Activated CD8-positive, alpha-beta T cell treated with anti-CD3 and anti-CD28 coated beads for 36 hours (primary cell): ENCODE measurements at regions not wholly inside any gene's neighbourhood (a gene's known extent, or its start where the extent isn't known, plus 50 kb on each side); places are given as distances from the start of the nearest gene placed in this dataset.

Experiments
- ATAC-seq: fragments of 200-7000 bp; cut with Tn5 transposase; one replicate; pipeline ENCODE4 v1.10.0; 2021; ENCODE audit warnings: mild to moderate bottlenecking, moderate library complexity
- CTCF ChIA-PET: fragments of 350-600 bp; sonication (Branson Sonifier 250); formaldehyde crosslinking; loops from one replicate; lab custom pipeline; 2021; ENCODE audit warnings: antibody characterized with exemption; lab: Charles Lee
- POLR2A ChIA-PET: fragments of 350-600 bp; sonication (Branson Sonifier 250); formaldehyde crosslinking; loops from one replicate; lab custom pipeline; 2021; ENCODE audit warnings: antibody characterized with exemption; lab: Charles Lee
- DNase-seq: peaks from one replicate; pipeline ENCODE4 v3.0.0-alpha.2; 2020
- H3K27ac Mint-ChIP-seq: one replicate; pipeline ENCODE4 v1.8.0; 2021; ENCODE audit warnings: mild to moderate bottlenecking, mixed read lengths
- H3K27me3 Mint-ChIP-seq: one replicate; pipeline ENCODE4 v1.8.0; 2021; ENCODE audit warnings: mixed read lengths
- H3K36me3 Mint-ChIP-seq: one replicate; pipeline ENCODE4 v1.8.0; 2021; ENCODE audit warnings: low read depth, mixed read lengths
- H3K4me1 Mint-ChIP-seq: one replicate; pipeline ENCODE4 v1.8.0; 2021; ENCODE audit warnings: low read depth, mixed read lengths
- H3K4me3 Mint-ChIP-seq: one replicate; pipeline ENCODE4 v1.8.0; 2021; ENCODE audit warnings: mild to moderate bottlenecking, moderate library complexity, mixed read lengths
- H3K9me3 Mint-ChIP-seq: one replicate; pipeline ENCODE4 v1.8.0; 2021; ENCODE audit warnings: mixed read lengths
- CTCF ChIP-seq: fragments of 200-600 bp; IDR thresholded peaks from one replicate; pipeline ENCODE4 v1.8.0; 2022; ENCODE audit warnings: antibody characterized with exemption, mild to moderate bottlenecking
- intact Hi-C: fragments of 100-400 bp; cut with micrococcal nuclease; formaldehyde crosslinking; loops from one replicate; pipeline ENCODE4 v1.10.0; 2022

- Mint-ChIP-seq H3K4me1 (no peaks in the 10 kb centered on the region), H3K9me3 (peaks cover 10% of the 10 kb centered on the region), H3K36me3 (no peaks in the 10 kb centered on the region), H3K4me3 (no peak overlapping the region), H3K27me3 (no peaks in the 10 kb centered on the region), H3K27ac (no peak overlapping the region)
- ATAC-seq, result no peak
- no peak for DNase-seq
- intact Hi-C loops, result loop anchor here (2.0 kb wide), 1 partner anchor 53 kb away; no protein-coding TSS in a partner anchor
- ChIA-PET POLR2A (no interaction called here), CTCF (no interaction called here)
- no peak for TF ChIP-seq CTCF
Observed at GRCh38 chr10:109191341-109191740, 732.0 kb downstream of the XPNPEP1 start.

GRCh38 chr10:109187677-109188076, 735.6 kb downstream of the XPNPEP1 start:
- no peak for TF ChIP-seq CTCF
- Mint-ChIP-seq H3K4me3 (no peak overlapping the region), H3K27me3 (no peaks in the 10 kb centered on the region), H3K36me3 (no peaks in the 10 kb centered on the region), H3K27ac (no peak overlapping the region), H3K9me3 (peaks cover 24% of the 10 kb centered on the region), H3K4me1 (no peaks in the 10 kb centered on the region)
- intact Hi-C loops, result no loop called here
- ChIA-PET POLR2A (no interaction called here), CTCF (no interaction called here)
- DNase-seq, result no peak
- no peak for ATAC-seq

GRCh38 chr10:109183366-109183765, 739.9 kb downstream of the XPNPEP1 start:
- TF ChIP-seq CTCF, result no peak
- ATAC-seq (no peak), DNase-seq (no peak)
- H3K27me3 Mint-ChIP-seq, result no peaks in the 10 kb centered on the region
- intact Hi-C loops, result no loop called here
- H3K4me1 Mint-ChIP-seq, result no peaks in the 10 kb centered on the region
- ChIA-PET POLR2A (no interaction called here), CTCF (no interaction called here)
- H3K9me3 Mint-ChIP-seq, result peaks cover 20% of the 10 kb centered on the region
- no peaks in the 10 kb centered on the region for H3K36me3 Mint-ChIP-seq
- no peak overlapping the region for H3K4me3 Mint-ChIP-seq
- no peak overlapping the region for H3K27ac Mint-ChIP-seq

GRCh38 chr10:109178591-109178990, 744.7 kb downstream of the XPNPEP1 start:
- DNase-seq (no peak), ATAC-seq (no peak)
- H3K27ac Mint-ChIP-seq, result no peak overlapping the region
- POLR2A ChIA-PET, result no interaction called here
- H3K36me3 Mint-ChIP-seq, result no peaks in the 10 kb centered on the region
- intact Hi-C loops, result no loop called here
- H3K9me3 Mint-ChIP-seq, result peaks cover 9% of the 10 kb centered on the region
- no peak for TF ChIP-seq CTCF
- H3K27me3 Mint-ChIP-seq, result no peaks in the 10 kb centered on the region
- CTCF ChIA-PET, result no interaction called here
- H3K4me3 Mint-ChIP-seq, result no peak overlapping the region
- H3K4me1 Mint-ChIP-seq, result no peaks in the 10 kb centered on the region

- DNase-seq, result no peak
- H3K9me3 Mint-ChIP-seq, result peaks cover 6% of the 10 kb centered on the region
- H3K27ac Mint-ChIP-seq, result no peak overlapping the region
- H3K36me3 Mint-ChIP-seq, result no peaks in the 10 kb centered on the region
- intact Hi-C loops, result no loop called here
- TF ChIP-seq CTCF, result no peak
- ATAC-seq, result no peak
- H3K27me3 Mint-ChIP-seq, result no peaks in the 10 kb centered on the region
- no peak overlapping the region for H3K4me3 Mint-ChIP-seq
- CTCF ChIA-PET, result no interaction called here
- H3K4me1 Mint-ChIP-seq, result no peaks in the 10 kb centered on the region
- POLR2A ChIA-PET, result no interaction called here
Observed at GRCh38 chr10:109174526-109174925, 748.8 kb downstream of the XPNPEP1 start.
